ENCODE measurements at regions not wholly inside any gene's neighbourhood (a gene's known extent, or its start where the extent isn't known, plus 50 kb on each side); places are given as distances from the start of the nearest gene placed in this dataset.

DNA sequence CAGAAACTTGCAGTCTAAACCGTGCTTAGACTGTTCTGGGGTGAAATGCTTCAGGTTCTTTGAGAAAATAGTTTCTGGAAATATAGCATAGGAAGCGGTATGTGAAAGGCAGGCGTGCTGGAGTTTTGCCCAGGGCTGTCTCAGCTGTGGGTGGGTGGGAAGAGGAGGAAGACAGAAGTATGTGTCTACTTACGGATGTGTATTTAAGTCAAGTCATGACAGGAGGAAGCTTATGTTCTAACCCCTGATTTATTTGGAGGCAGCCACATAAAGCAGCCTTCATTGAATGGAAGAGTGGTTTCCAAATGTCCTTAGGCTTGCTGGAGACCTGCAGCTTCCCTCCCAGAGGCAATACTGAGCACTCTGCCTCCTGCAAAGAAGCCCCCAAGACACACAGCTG is 126.8 kb upstream of the ADRA1D start:
- ChIA-PET CTCF (ENCODE audit: unreplicated experiment) (no interaction called here), POLR2A (interaction anchor here (0.5 to 0.6 kb wide), 2 partner anchors 383 to 431 kb away, joined by 3 to 4 read pairs; no protein-coding TSS in a partner anchor)
- no peaks in the 10 kb centered on the region for H3K9me2 ChIP-seq (ENCODE audit: insufficient read depth, low read length)
- H4K20me1 ChIP-seq (ENCODE audit: insufficient read depth, low read length) = no peaks in the 10 kb centered on the region
- H3K9me3 ChIP-seq (ENCODE audit: low read length) = no peaks in the 10 kb centered on the region
- H2AFZ ChIP-seq (ENCODE audit: low read length) = no peak overlapping the region
- no peak for TF ChIP-seq EZH2phosphoT487 (IDR thresholded peaks at IDR 0.05; ENCODE audit: borderline replicate concordance, low read depth, low read length)
- TF ChIP-seq, protein P1, sequence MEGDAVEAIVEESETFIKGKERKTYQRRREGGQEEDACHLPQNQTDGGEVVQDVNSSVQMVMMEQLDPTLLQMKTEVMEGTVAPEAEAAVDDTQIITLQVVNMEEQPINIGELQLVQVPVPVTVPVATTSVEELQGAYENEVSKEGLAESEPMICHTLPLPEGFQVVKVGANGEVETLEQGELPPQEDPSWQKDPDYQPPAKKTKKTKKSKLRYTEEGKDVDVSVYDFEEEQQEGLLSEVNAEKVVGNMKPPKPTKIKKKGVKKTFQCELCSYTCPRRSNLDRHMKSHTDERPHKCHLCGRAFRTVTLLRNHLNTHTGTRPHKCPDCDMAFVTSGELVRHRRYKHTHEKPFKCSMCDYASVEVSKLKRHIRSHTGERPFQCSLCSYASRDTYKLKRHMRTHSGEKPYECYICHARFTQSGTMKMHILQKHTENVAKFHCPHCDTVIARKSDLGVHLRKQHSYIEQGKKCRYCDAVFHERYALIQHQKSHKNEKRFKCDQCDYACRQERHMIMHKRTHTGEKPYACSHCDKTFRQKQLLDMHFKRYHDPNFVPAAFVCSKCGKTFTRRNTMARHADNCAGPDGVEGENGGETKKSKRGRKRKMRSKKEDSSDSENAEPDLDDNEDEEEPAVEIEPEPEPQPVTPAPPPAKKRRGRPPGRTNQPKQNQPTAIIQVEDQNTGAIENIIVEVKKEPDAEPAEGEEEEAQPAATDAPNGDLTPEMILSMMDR (conservative IDR thresholded peaks at IDR 0.05; ENCODE audit: low read length) = no peak
- no peaks in the 10 kb centered on the region for H3K79me2 ChIP-seq (ENCODE audit: insufficient read depth, low read depth, low read length)
- no peaks in the 10 kb centered on the region for H3K4me1 ChIP-seq (ENCODE audit: insufficient read depth, low read length, poor library complexity, severe bottlenecking)
- BruUV-seq (replicated peaks) = no TSS peak
- no peak overlapping the region for H3K4me3 ChIP-seq (ENCODE audit: low read depth, low read length, poor library complexity, severe bottlenecking)
- no peak overlapping the region for H3K27ac ChIP-seq (ENCODE audit: low read depth, low read length, poor library complexity, severe bottlenecking)
- H3K4me2 ChIP-seq (ENCODE audit: low read length) = no peak overlapping the region
- no peak for DNase-seq (ENCODE audit: low spot score)
- no peaks in the 10 kb centered on the region for H3K36me3 ChIP-seq (ENCODE audit: insufficient read depth, low read length)
- intact Hi-C loops (cut with micrococcal nuclease; ENCODE audit: unreplicated experiment) = no loop called here

DNA sequence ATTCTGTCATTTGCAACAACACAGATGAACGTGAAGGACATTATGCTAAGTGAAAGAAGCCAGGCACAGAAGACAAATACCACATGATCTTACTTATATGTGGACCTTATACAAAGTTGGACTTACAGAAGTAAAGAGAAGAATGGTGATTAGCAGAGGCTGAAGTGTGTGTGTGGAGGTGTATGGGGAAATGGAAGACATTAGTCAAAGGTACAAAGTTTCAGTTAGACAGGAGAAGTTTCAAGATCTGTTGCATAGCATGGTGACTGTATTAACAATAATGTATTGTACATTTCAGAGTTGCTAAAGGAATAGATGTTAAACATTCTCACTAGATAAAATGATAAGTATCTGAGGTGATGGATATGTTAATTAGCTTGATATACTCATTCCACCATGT is 124.4 kb upstream of the ADRA1D start:
- Histone ChIP-seq H2AFZ (ENCODE audit: low read length) (no peak overlapping the region), H3K4me1 (ENCODE audit: insufficient read depth, low read length, poor library complexity, severe bottlenecking) (no peaks in the 10 kb centered on the region), H3K4me2 (ENCODE audit: low read length) (no peak overlapping the region), H4K20me1 (ENCODE audit: insufficient read depth, low read length) (no peaks in the 10 kb centered on the region), H3K9me3 (ENCODE audit: low read length) (no peaks in the 10 kb centered on the region), H3K27ac (ENCODE audit: low read depth, low read length, poor library complexity, severe bottlenecking) (no peak overlapping the region), H3K4me3 (ENCODE audit: low read depth, low read length, poor library complexity, severe bottlenecking) (no peak overlapping the region), H3K9me2 (ENCODE audit: insufficient read depth, low read length) (no peaks in the 10 kb centered on the region), H3K79me2 (ENCODE audit: insufficient read depth, low read depth, low read length) (no peaks in the 10 kb centered on the region), H3K36me3 (ENCODE audit: insufficient read depth, low read length) (no peaks in the 10 kb centered on the region)
- no peak for DNase-seq (ENCODE audit: low spot score)
- TF ChIP-seq, protein P1 (conservative IDR thresholded peaks at IDR 0.05; ENCODE audit: low read length) = no peak
- no peak for TF ChIP-seq EZH2phosphoT487 (IDR thresholded peaks at IDR 0.05; ENCODE audit: borderline replicate concordance, low read depth, low read length)
- intact Hi-C loops (cut with micrococcal nuclease; ENCODE audit: unreplicated experiment) = no loop called here
- ChIA-PET POLR2A (no interaction called here), CTCF (ENCODE audit: unreplicated experiment) (no interaction called here)
- BruUV-seq (replicated peaks) = no TSS peak

DNA sequence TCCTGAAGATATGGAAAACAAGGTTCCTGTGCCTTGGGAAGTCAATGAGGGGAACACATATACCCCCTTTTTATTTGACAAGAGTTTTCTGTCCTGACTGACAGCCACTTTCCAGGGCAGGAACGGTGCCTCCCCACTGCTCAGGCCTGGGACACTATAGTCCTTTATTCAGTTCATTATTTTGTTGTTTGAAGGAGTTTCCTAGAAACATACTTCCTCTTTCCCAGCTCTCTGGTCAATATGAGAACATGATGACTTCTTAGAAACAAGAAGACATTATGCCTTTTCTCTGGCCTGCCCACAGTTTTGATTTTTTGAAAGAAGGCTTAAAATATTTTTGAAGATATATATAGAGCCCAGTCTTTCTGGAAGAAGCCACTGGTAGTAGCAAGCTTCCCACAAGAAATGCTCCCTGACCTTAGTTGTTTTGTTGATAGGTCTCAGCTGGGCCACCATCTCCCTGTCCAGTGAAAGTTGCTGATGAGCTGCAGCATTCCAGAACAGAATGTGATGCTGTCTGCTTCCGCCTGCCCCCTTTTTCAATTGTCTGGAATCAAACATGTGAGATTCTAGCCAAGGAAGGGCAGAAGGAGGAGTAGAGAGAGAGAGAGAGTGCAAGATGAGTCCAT is 122.7 kb upstream of the ADRA1D start:
- intact Hi-C loops (cut with micrococcal nuclease; ENCODE audit: unreplicated experiment) = no loop called here
- Histone ChIP-seq H3K79me2 (ENCODE audit: insufficient read depth, low read depth, low read length) (no peaks in the 10 kb centered on the region), H3K4me1 (ENCODE audit: insufficient read depth, low read length, poor library complexity, severe bottlenecking) (no peaks in the 10 kb centered on the region), H3K4me3 (ENCODE audit: low read depth, low read length, poor library complexity, severe bottlenecking) (no peak overlapping the region), H4K20me1 (ENCODE audit: insufficient read depth, low read length) (no peaks in the 10 kb centered on the region), H3K27ac (ENCODE audit: low read depth, low read length, poor library complexity, severe bottlenecking) (no peak overlapping the region), H3K36me3 (ENCODE audit: insufficient read depth, low read length) (no peaks in the 10 kb centered on the region), H3K9me2 (ENCODE audit: insufficient read depth, low read length) (no peaks in the 10 kb centered on the region), H2AFZ (ENCODE audit: low read length) (no peak overlapping the region), H3K9me3 (ENCODE audit: low read length) (no peaks in the 10 kb centered on the region), H3K4me2 (ENCODE audit: low read length) (no peak overlapping the region)
- DNase-seq (ENCODE audit: low spot score) = no peak
- BruUV-seq (replicated peaks) = no TSS peak
- TF ChIP-seq, protein P1 (conservative IDR thresholded peaks at IDR 0.05; ENCODE audit: low read length) = no peak
- TF ChIP-seq EZH2phosphoT487 (IDR thresholded peaks at IDR 0.05; ENCODE audit: borderline replicate concordance, low read depth, low read length) = no peak
- ChIA-PET CTCF (ENCODE audit: unreplicated experiment) (no interaction called here), POLR2A (no interaction called here)
